ENCODE measurements at regions not wholly inside any gene's neighbourhood (a gene's known extent, or its start where the extent isn't known, plus 50 kb on each side); places are given as distances from the start of the nearest gene placed in this dataset.

DNA sequence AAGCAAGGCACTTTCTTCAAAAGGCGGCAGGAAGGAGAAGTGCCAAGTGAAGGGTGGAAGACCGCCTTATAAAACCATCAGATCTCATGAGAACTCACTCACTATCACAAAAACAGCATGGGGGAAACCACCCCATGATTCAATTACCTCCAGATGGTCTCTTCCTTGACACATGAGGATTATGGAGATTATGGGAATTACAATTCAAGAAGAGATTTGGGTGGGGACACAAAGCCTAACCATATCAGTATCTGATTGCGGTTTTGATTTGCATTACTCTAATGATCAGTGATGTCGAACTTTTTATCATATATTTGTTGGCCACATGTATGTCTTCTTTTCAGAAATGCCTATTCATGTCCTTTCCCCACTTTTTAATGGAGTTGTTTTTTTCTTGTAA, 549.3 kb upstream of the IL12A start:
- TF ChIP-seq EZH2phosphoT487 (IDR thresholded peaks at IDR 0.05; ENCODE audit: low read length): no peak
- TF ChIP-seq, protein P1, sequence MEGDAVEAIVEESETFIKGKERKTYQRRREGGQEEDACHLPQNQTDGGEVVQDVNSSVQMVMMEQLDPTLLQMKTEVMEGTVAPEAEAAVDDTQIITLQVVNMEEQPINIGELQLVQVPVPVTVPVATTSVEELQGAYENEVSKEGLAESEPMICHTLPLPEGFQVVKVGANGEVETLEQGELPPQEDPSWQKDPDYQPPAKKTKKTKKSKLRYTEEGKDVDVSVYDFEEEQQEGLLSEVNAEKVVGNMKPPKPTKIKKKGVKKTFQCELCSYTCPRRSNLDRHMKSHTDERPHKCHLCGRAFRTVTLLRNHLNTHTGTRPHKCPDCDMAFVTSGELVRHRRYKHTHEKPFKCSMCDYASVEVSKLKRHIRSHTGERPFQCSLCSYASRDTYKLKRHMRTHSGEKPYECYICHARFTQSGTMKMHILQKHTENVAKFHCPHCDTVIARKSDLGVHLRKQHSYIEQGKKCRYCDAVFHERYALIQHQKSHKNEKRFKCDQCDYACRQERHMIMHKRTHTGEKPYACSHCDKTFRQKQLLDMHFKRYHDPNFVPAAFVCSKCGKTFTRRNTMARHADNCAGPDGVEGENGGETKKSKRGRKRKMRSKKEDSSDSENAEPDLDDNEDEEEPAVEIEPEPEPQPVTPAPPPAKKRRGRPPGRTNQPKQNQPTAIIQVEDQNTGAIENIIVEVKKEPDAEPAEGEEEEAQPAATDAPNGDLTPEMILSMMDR (IDR thresholded peaks at IDR 0.05; ENCODE audit: low read length): no peak

Measured in MM.1S (cell line).